ENCODE measurements at regions not wholly inside any gene's neighbourhood (a gene's known extent, or its start where the extent isn't known, plus 50 kb on each side); places are given as distances from the start of the nearest gene placed in this dataset.

DNA sequence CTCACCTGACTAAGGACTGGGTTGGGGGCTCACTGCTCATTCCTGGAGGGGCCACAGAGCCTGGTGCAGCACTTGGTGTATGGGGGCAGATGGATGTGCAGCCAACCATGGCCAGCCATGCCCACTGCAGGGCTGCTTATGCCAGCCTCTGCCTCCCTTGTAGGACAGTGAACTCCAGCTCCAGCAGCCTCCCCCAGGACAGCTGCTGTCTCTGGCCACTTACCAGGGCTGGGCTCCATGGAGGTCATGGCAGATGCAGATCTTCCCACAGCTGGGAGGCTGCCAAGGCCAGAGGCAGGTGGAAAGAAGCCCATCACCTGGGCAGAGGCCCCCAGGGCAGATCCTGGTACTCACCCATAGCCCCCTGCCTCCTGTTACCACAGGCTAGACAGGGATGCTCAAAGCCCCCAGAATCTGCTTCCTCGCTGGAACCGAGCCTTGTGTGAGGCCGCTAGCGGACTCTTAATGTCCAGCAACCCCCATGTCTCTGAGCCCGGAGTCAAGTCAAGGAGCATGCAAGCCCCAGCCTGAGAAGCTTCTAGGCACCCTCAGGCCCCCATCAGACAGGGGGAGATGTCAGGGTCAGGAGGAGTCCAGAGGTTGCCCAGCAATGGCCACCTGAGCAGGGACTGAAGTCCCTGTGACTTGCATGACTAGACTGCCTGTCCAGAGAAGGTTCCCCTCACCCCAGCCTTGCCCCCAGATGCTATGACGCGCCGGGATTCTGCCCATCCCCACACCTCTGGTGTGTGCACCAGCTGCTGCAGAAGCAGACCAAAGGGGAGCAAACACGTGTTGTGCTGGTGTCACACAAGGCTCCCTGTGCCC is 123.6 kb downstream of the TWIST2 start:
- H3K4me1 ChIP-seq, result no peaks in the 10 kb centered on the region
- no peak overlapping the region for H3K4me3 ChIP-seq
- peaks cover 0 to 15% of the 10 kb centered on the region in 2 donors for H3K9me3 ChIP-seq
- H3K36me3 ChIP-seq, result no peaks in the 10 kb centered on the region
- DNase-seq (ENCODE audit: low spot score), result no peak
- no peak overlapping the region for H3K27ac ChIP-seq
- H3K27me3 ChIP-seq, result no peaks in the 10 kb centered on the region
- TF ChIP-seq, protein P1, sequence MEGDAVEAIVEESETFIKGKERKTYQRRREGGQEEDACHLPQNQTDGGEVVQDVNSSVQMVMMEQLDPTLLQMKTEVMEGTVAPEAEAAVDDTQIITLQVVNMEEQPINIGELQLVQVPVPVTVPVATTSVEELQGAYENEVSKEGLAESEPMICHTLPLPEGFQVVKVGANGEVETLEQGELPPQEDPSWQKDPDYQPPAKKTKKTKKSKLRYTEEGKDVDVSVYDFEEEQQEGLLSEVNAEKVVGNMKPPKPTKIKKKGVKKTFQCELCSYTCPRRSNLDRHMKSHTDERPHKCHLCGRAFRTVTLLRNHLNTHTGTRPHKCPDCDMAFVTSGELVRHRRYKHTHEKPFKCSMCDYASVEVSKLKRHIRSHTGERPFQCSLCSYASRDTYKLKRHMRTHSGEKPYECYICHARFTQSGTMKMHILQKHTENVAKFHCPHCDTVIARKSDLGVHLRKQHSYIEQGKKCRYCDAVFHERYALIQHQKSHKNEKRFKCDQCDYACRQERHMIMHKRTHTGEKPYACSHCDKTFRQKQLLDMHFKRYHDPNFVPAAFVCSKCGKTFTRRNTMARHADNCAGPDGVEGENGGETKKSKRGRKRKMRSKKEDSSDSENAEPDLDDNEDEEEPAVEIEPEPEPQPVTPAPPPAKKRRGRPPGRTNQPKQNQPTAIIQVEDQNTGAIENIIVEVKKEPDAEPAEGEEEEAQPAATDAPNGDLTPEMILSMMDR (IDR thresholded peaks at IDR 0.05), result no peak

DNA sequence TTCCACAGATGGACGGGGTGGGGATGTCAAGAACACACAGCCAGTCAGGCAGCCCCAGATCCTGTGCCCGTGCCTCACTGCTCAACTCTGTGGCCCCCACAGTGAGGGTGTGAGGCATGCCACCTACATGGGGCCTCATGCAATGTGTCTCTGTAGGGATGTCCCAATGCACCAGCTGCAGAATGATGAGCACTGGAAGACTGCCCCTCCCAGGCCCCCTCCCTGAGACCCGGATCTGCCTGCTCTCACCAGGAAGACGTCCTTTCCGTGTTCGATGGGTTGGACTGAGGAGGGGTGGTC is 124.2 kb downstream of the TWIST2 start:
- Histone ChIP-seq H3K27ac (no peak overlapping the region), H3K4me1 (no peaks in the 10 kb centered on the region), H3K9me3 (peaks cover 0 to 21% of the 10 kb centered on the region in 2 donors), H3K27me3 (no peaks in the 10 kb centered on the region), H3K4me3 (no peak overlapping the region), H3K36me3 (no peaks in the 10 kb centered on the region)
- DNase-seq (ENCODE audit: low spot score), result no peak
- TF ChIP-seq, protein P1 (IDR thresholded peaks at IDR 0.05), result no peak

DNA sequence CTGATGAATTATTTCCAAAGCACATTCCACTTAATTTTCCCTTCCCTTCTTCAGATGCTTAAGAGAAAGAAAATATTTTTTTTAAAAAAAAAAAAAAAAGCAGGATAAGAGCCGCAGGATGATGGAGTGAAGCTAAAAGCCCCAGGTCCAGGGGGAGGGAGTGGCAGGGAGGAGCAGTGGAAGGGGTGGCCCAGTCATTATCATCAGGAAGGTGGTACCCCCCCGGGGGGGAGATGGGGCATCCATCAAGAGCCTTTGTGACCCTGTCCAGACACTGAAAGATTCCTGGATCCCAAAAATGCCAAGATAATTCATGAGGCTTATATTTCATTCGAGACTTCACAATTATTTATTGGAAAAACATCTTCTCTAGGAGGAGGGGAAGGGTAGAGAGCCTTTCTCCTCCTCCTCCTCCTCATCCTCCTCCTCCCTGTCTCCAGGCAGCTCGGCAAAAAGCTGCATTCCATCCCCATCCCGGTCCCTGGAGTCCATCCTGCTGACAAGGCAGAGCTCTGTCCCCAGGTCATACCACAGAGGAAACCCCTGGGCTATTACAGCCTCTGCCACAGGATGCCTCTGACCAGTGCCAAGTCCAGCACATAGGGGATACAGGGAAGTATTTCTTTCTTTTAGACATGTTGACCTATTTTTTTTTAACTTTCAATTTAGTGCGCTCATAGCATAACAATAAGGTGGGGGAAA is 125.3 kb downstream of the TWIST2 start:
- peaks cover 0 to 22% of the 10 kb centered on the region in 2 donors for H3K9me3 ChIP-seq
- no peaks in the 10 kb centered on the region for H3K36me3 ChIP-seq
- TF ChIP-seq, protein P1 (IDR thresholded peaks at IDR 0.05), result no peak
- no peaks in the 10 kb centered on the region for H3K27me3 ChIP-seq
- no peaks in the 10 kb centered on the region for H3K4me1 ChIP-seq
- no peak overlapping the region for H3K4me3 ChIP-seq
- no peak overlapping the region for H3K27ac ChIP-seq
- no peak for DNase-seq (ENCODE audit: low spot score)

DNA sequence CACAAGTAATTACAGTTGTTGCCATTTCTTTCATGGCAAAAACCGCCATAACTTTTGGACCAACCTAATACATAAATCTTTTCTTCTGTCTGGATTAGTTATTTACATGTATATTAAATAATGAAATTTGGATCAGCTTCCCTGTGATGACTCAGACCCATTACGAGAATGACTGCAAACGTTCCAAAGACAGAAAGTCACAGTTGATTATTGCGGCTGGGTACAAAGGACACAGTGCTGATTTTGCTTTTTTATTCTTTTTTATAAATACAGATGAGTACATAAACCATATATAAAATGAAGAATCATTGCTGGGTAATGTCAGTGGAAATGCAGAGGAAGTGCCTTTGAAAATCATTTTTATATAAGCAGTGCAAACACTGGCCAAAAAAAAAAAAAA is 126.2 kb downstream of the TWIST2 start:
- peaks cover 0 to 22% of the 10 kb centered on the region in 2 donors for H3K9me3 ChIP-seq
- DNase-seq (ENCODE audit: low spot score), result no peak
- H3K27ac ChIP-seq, result peak overlapping the region; percentile 1 to 27
- no peak overlapping the region for H3K4me3 ChIP-seq
- H3K4me1 ChIP-seq, result no peaks in the 10 kb centered on the region
- H3K36me3 ChIP-seq, result no peaks in the 10 kb centered on the region
- H3K27me3 ChIP-seq, result no peaks in the 10 kb centered on the region
- TF ChIP-seq, protein P1 (IDR thresholded peaks at IDR 0.05), result no peak

DNA sequence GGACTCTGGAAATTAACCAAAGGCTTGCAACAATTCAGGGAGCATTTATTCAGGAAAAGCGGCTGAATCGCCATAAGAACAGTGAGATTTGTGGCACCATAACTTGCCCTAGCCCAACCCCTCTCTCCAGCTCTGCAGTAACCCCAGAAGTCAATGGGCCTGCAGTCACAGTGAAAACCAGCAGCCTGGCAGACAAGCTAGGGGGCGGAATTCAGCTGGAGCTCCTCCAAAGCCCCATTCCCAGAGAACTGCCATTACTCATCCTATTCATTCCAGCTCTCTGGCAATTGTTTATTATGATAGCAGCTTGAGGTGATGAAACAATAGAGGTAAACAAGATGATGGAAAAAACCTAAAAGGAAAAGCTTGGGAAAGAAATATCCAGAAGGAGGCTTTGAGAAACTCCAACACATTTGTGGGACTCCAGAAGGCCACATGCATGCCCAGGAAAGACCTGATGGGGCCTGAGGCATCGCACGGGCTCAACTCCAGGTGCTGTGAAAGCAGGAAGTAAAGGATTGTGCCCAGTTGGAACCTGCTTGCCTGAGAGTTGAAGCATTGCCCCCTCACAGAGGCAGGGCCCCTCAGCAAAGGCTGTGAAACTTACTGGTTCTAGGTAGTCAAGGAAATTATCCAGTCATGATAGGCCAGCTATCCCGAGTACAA is 126.7 kb downstream of the TWIST2 start:
- Histone ChIP-seq H3K27me3 (no peaks in the 10 kb centered on the region), H3K4me1 (no peaks in the 10 kb centered on the region), H3K27ac (peak overlapping the region; percentile 1 to 27)

More for the DNA sequence above, 126.7 kb downstream of the TWIST2 start:
- H3K9me3 ChIP-seq, result peaks cover 0 to 22% of the 10 kb centered on the region in 2 donors
- no peak overlapping the region for H3K4me3 ChIP-seq
- TF ChIP-seq, protein P1 (IDR thresholded peaks at IDR 0.05), result no peak
- H3K36me3 ChIP-seq, result no peaks in the 10 kb centered on the region
- peak; percentile 69 for DNase-seq (ENCODE audit: low spot score)
